ENCODE measurements at regions not wholly inside any gene's neighbourhood (a gene's known extent, or its start where the extent isn't known, plus 50 kb on each side); places are given as distances from the start of the nearest gene placed in this dataset.
A peak's percentile ranks its signal among the peaks of the same experiment; 100 is the strongest.
"Not testable (repeated sequence)": the region's sequence is repeated elsewhere in the genome, so short reads cannot be mapped to it uniquely, and the experiment has no call there.

- no peaks in the 10 kb centered on the region for H3K4me1 ChIP-seq (ENCODE audit: control insufficient read depth in 1 of 2, insufficient read depth in 2 of 2, low read length in 2 of 2)
- H3K27me3 ChIP-seq (ENCODE audit: low read depth, low read length): no peaks in the 10 kb centered on the region
- no peaks in the 10 kb centered on the region for H3K9me3 ChIP-seq (ENCODE audit: control insufficient read depth in 1 of 2, low read length in 2 of 2)
- no peaks in the 10 kb centered on the region for H3K36me3 ChIP-seq (ENCODE audit: control insufficient read depth in 1 of 2, insufficient read depth in 2 of 2, low read length in 2 of 2)
- no peak overlapping the region for H3K27ac ChIP-seq (ENCODE audit: low read length)
- no peak overlapping the region for H3K4me3 ChIP-seq (ENCODE audit: low read depth in 1 of 2, low read length in 2 of 2)
Observed at GRCh38 chr12:13552830-13553229, 356.3 kb downstream of the EMP1 start.

- no peaks in the 10 kb centered on the region for H3K9me3 ChIP-seq (ENCODE audit: control insufficient read depth in 1 of 2, low read length in 2 of 2)
- no peaks in the 10 kb centered on the region for H3K27me3 ChIP-seq (ENCODE audit: low read depth, low read length)
- H3K4me1 ChIP-seq (ENCODE audit: control insufficient read depth in 1 of 2, insufficient read depth in 2 of 2, low read length in 2 of 2): no peaks in the 10 kb centered on the region
- no peaks in the 10 kb centered on the region for H3K36me3 ChIP-seq (ENCODE audit: control insufficient read depth in 1 of 2, insufficient read depth in 2 of 2, low read length in 2 of 2)
- H3K4me3 ChIP-seq (ENCODE audit: low read depth in 1 of 2, low read length in 2 of 2): no peak overlapping the region
- no peak overlapping the region for H3K27ac ChIP-seq (ENCODE audit: low read length)
Observed at GRCh38 chr12:13547283-13547682, 350.8 kb downstream of the EMP1 start.

GRCh38 chr12:13546231-13546630 lies 349.7 kb downstream of the EMP1 start:
- no peaks in the 10 kb centered on the region for H3K9me3 ChIP-seq (ENCODE audit: control insufficient read depth in 1 of 2, low read length in 2 of 2)
- H3K36me3 ChIP-seq (ENCODE audit: control insufficient read depth in 1 of 2, insufficient read depth in 2 of 2, low read length in 2 of 2): no peaks in the 10 kb centered on the region
- no peak overlapping the region for H3K4me3 ChIP-seq (ENCODE audit: low read depth in 1 of 2, low read length in 2 of 2)
- no peak overlapping the region for H3K27ac ChIP-seq (ENCODE audit: low read length)
- no peaks in the 10 kb centered on the region for H3K27me3 ChIP-seq (ENCODE audit: low read depth, low read length)
- H3K4me1 ChIP-seq (ENCODE audit: control insufficient read depth in 1 of 2, insufficient read depth in 2 of 2, low read length in 2 of 2): no peaks in the 10 kb centered on the region

- H3K4me3 ChIP-seq (ENCODE audit: low read depth in 1 of 2, low read length in 2 of 2): no peak overlapping the region
- H3K36me3 ChIP-seq (ENCODE audit: control insufficient read depth in 1 of 2, insufficient read depth in 2 of 2, low read length in 2 of 2): no peaks in the 10 kb centered on the region
- no peaks in the 10 kb centered on the region for H3K4me1 ChIP-seq (ENCODE audit: control insufficient read depth in 1 of 2, insufficient read depth in 2 of 2, low read length in 2 of 2)
- H3K27ac ChIP-seq (ENCODE audit: low read length): no peak overlapping the region
- H3K27me3 ChIP-seq (ENCODE audit: low read depth, low read length): no peaks in the 10 kb centered on the region
- H3K9me3 ChIP-seq (ENCODE audit: control insufficient read depth in 1 of 2, low read length in 2 of 2): no peaks in the 10 kb centered on the region
Observed at GRCh38 chr12:13539051-13539450, 342.5 kb downstream of the EMP1 start.

- H3K27me3 ChIP-seq (ENCODE audit: low read depth, low read length): no peaks in the 10 kb centered on the region
- H3K27ac ChIP-seq (ENCODE audit: low read length): no peak overlapping the region
- H3K36me3 ChIP-seq (ENCODE audit: control insufficient read depth in 1 of 2, insufficient read depth in 2 of 2, low read length in 2 of 2): no peaks in the 10 kb centered on the region
- H3K4me3 ChIP-seq (ENCODE audit: low read depth in 1 of 2, low read length in 2 of 2): no peak overlapping the region
- no peaks in the 10 kb centered on the region for H3K9me3 ChIP-seq (ENCODE audit: control insufficient read depth in 1 of 2, low read length in 2 of 2)
- no peaks in the 10 kb centered on the region for H3K4me1 ChIP-seq (ENCODE audit: control insufficient read depth in 1 of 2, insufficient read depth in 2 of 2, low read length in 2 of 2)
Observed at GRCh38 chr12:13538136-13538535, 341.6 kb downstream of the EMP1 start.

- Histone ChIP-seq H3K9me3 (ENCODE audit: control insufficient read depth in 1 of 2, low read length in 2 of 2) (no peaks in the 10 kb centered on the region), H3K4me1 (ENCODE audit: control insufficient read depth in 1 of 2, insufficient read depth in 2 of 2, low read length in 2 of 2) (no peaks in the 10 kb centered on the region), H3K4me3 (ENCODE audit: low read depth in 1 of 2, low read length in 2 of 2) (no peak overlapping the region)
Observed at GRCh38 chr12:13537623-13538022, 341.1 kb downstream of the EMP1 start.

GRCh38 chr12:13536219-13536910 lies 339.8 kb downstream of the EMP1 start:
- Histone ChIP-seq H3K4me3 (ENCODE audit: low read depth in 1 of 2, low read length in 2 of 2) (no peak overlapping the region), H3K36me3 (ENCODE audit: control insufficient read depth in 1 of 2, insufficient read depth in 2 of 2, low read length in 2 of 2) (no peaks in the 10 kb centered on the region), H3K27me3 (ENCODE audit: low read depth, low read length) (no peaks in the 10 kb centered on the region), H3K9me3 (ENCODE audit: control insufficient read depth in 1 of 2, low read length in 2 of 2) (no peaks in the 10 kb centered on the region), H3K27ac (ENCODE audit: low read length) (no peak overlapping the region), H3K4me1 (ENCODE audit: control insufficient read depth in 1 of 2, insufficient read depth in 2 of 2, low read length in 2 of 2) (no peaks in the 10 kb centered on the region)

More at GRCh38 chr12:13537623-13538022, 341.1 kb downstream of the EMP1 start:
- H3K27me3 ChIP-seq (ENCODE audit: low read depth, low read length): no peaks in the 10 kb centered on the region
- no peak overlapping the region for H3K27ac ChIP-seq (ENCODE audit: low read length)
- no peaks in the 10 kb centered on the region for H3K36me3 ChIP-seq (ENCODE audit: control insufficient read depth in 1 of 2, insufficient read depth in 2 of 2, low read length in 2 of 2)

- Histone ChIP-seq H3K9me3 (ENCODE audit: control insufficient read depth in 1 of 2, low read length in 2 of 2) (no peaks in the 10 kb centered on the region), H3K27me3 (ENCODE audit: low read depth, low read length) (no peaks in the 10 kb centered on the region), H3K36me3 (ENCODE audit: control insufficient read depth in 1 of 2, insufficient read depth in 2 of 2, low read length in 2 of 2) (no peaks in the 10 kb centered on the region), H3K27ac (ENCODE audit: low read length) (no peak overlapping the region), H3K4me3 (ENCODE audit: low read depth in 1 of 2, low read length in 2 of 2) (peak overlapping the region in 1 of 2 donors; percentile 19), H3K4me1 (ENCODE audit: control insufficient read depth in 1 of 2, insufficient read depth in 2 of 2, low read length in 2 of 2) (no peaks in the 10 kb centered on the region)
Observed at GRCh38 chr12:13534645-13535398, 338.3 kb downstream of the EMP1 start.

- Histone ChIP-seq H3K36me3 (ENCODE audit: control insufficient read depth in 1 of 2, insufficient read depth in 2 of 2, low read length in 2 of 2) (no peaks in the 10 kb centered on the region), H3K27ac (ENCODE audit: low read length) (no peak overlapping the region), H3K27me3 (ENCODE audit: low read depth, low read length) (no peaks in the 10 kb centered on the region), H3K9me3 (ENCODE audit: control insufficient read depth in 1 of 2, low read length in 2 of 2) (no peaks in the 10 kb centered on the region), H3K4me1 (ENCODE audit: control insufficient read depth in 1 of 2, insufficient read depth in 2 of 2, low read length in 2 of 2) (no peaks in the 10 kb centered on the region), H3K4me3 (ENCODE audit: low read depth in 1 of 2, low read length in 2 of 2) (peak overlapping the region in 1 of 2 donors; percentile 19)
Observed at GRCh38 chr12:13534242-13534641, 337.7 kb downstream of the EMP1 start.

GRCh38 chr12:13530966-13531365 lies 334.4 kb downstream of the EMP1 start:
- Histone ChIP-seq H3K4me1 (ENCODE audit: control insufficient read depth in 1 of 2, insufficient read depth in 2 of 2, low read length in 2 of 2) (peaks cover 0 to 1% of the 10 kb centered on the region in 2 donors), H3K27ac (ENCODE audit: low read length) (no peak overlapping the region), H3K9me3 (ENCODE audit: control insufficient read depth in 1 of 2, low read length in 2 of 2) (no peaks in the 10 kb centered on the region), H3K4me3 (ENCODE audit: low read depth in 1 of 2, low read length in 2 of 2) (no peak overlapping the region), H3K27me3 (ENCODE audit: low read depth, low read length) (no peaks in the 10 kb centered on the region), H3K36me3 (ENCODE audit: control insufficient read depth in 1 of 2, insufficient read depth in 2 of 2, low read length in 2 of 2) (no peaks in the 10 kb centered on the region)

- H3K27me3 ChIP-seq (ENCODE audit: low read depth, low read length): not testable (repeated sequence)
Observed at GRCh38 chr12:13526185-13526921, 329.8 kb downstream of the EMP1 start.

More at GRCh38 chr12:13526185-13526921, 329.8 kb downstream of the EMP1 start:
- H3K9me3 ChIP-seq (ENCODE audit: control insufficient read depth in 1 of 2, low read length in 2 of 2); H3K36me3 ChIP-seq (ENCODE audit: control insufficient read depth in 1 of 2, insufficient read depth in 2 of 2, low read length in 2 of 2); H3K4me3 ChIP-seq (ENCODE audit: low read depth in 1 of 2, low read length in 2 of 2); H3K27ac ChIP-seq (ENCODE audit: low read length); H3K4me1 ChIP-seq (ENCODE audit: control insufficient read depth in 1 of 2, insufficient read depth in 2 of 2, low read length in 2 of 2): not testable (repeated sequence)

All from muscle layer of duodenum (tissue), 2 donors.